A673 (cell line): ENCODE measurements at regions not wholly inside any gene's neighbourhood (a gene's known extent, or its start where the extent isn't known, plus 50 kb on each side); places are given as distances from the start of the nearest gene placed in this dataset.

Experiments
- BruUV-seq: library from RNA; stranded (reverse); fragments of 400-500 nt; replicated peaks from 2 replicates; lab custom pipeline; 2021; lab: Mats Ljungman, UMichigan
- CTCF ChIA-PET: fragments of 300-600 bp; sonication (Branson Sonifier 250); formaldehyde crosslinking; loops from one replicate; lab custom pipeline; 2022; ENCODE audit warnings: antibody characterized with exemption; lab: Charles Lee
- POLR2A ChIA-PET: fragments of 300-600 bp; sonication (Branson Sonifier 250); formaldehyde crosslinking; loops from one replicate; lab custom pipeline; 2022; ENCODE audit warnings: antibody characterized with exemption; ENCODE audit not compliant: low non-redundant PET; lab: Charles Lee
- DNase-seq: peaks from one replicate; pipeline ENCODE4 v3.0.0-alpha.2; 2015; ENCODE audit warnings: low spot score
- H3K27ac ChIP-seq: fragments of 200-600 bp; sonication (generic); 2 replicates; pipeline ENCODE4 v1.5.1; 2016; ENCODE audit warnings: mixed run types, low read depth, mild to moderate bottlenecking, mixed read lengths, antibody characterized with exemption, low read length; ENCODE audit not compliant: poor library complexity, severe bottlenecking
- H3K27me3 ChIP-seq: fragments of 200-600 bp; sonication (generic); replicated peaks from 2 replicates; pipeline ENCODE4 v1.6.1; 2017; ENCODE audit warnings: mixed run types, low read depth, mild to moderate bottlenecking, mixed read lengths, antibody characterized with exemption, low read length; ENCODE audit not compliant: insufficient read depth, poor library complexity
- H3K36me3 ChIP-seq: fragments of 200-600 bp; sonication (generic); 2 replicates; pipeline ENCODE4 v1.6.1; 2016; ENCODE audit warnings: mixed run types, mild to moderate bottlenecking, mixed read lengths, antibody characterized with exemption, low read length; ENCODE audit not compliant: insufficient read depth, poor library complexity, severe bottlenecking
- H3K4me1 ChIP-seq: fragments of 200-600 bp; sonication (generic); 2 replicates; pipeline ENCODE4 v1.6.1; 2017; ENCODE audit warnings: mixed run types, mild to moderate bottlenecking, mixed read lengths, antibody characterized with exemption, low read length; ENCODE audit not compliant: insufficient read depth, poor library complexity, severe bottlenecking
- H3K4me3 ChIP-seq: fragments of 200-600 bp; sonication (generic); 2 replicates; pipeline ENCODE4 v1.5.1; 2016; ENCODE audit warnings: low read depth, mixed run types, mild to moderate bottlenecking, mixed read lengths, low read length; ENCODE audit not compliant: poor library complexity, severe bottlenecking
- H3K9me3 ChIP-seq: fragments of 200-600 bp; sonication (generic); 2 replicates; pipeline ENCODE4 v1.6.1; 2016; ENCODE audit warnings: mixed run types, low read depth, mild to moderate bottlenecking, mixed read lengths, antibody characterized with exemption, low read length; ENCODE audit not compliant: poor library complexity, severe bottlenecking
- EZH2 ChIP-seq: fragments of 200-600 bp; sonication (generic); IDR thresholded peaks from 2 replicates; pipeline ENCODE4 v1.6.1; 2017; ENCODE audit warnings: borderline replicate concordance, low read depth, mild to moderate bottlenecking, mixed read lengths, antibody characterized with exemption, low read length; ENCODE audit not compliant: poor library complexity, severe bottlenecking
- intact Hi-C: fragments of 100-400 bp; cut with micrococcal nuclease; formaldehyde crosslinking; loops from one replicate; pipeline ENCODE4 v1.10.0; 2022; ENCODE audit not compliant: unreplicated experiment
- TF ChIP-seq, protein P1 (sequence below): fragments of 300-800, 200-600 bp; sonication (generic); conservative IDR thresholded peaks from 2 replicates; pipeline ENCODE4 v1.5.1; 2017; ENCODE audit warnings: low read depth, mild to moderate bottlenecking, antibody characterized with exemption, low read length, moderate library complexity, mixed read lengths

DNA sequence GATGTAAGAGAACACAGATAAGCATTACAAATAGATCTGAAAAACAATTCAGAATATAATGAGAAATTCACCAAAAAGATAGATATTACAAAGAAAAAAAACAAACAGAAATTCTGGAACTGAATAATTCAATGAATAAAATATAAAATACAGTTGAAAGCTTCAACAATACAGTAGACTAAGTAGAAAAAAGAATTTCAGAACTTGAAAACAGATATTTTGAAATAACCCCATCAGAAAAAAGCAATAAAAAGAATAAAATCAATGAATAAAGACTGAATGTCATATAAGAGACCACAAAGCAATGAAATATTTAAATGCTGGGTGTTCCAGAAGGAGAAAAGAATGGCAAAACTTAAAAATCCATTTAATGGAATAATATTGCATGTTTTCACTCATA lies 611.4 kb upstream of the GHITM start:
- no peak for DNase-seq
- CTCF ChIA-PET = no interaction called here
- Histone ChIP-seq H3K4me3 (no peak overlapping the region), H3K9me3 (peaks cover 28% of the 10 kb centered on the region), H3K27me3 (no peaks in the 10 kb centered on the region), H3K27ac (no peak overlapping the region), H3K4me1 (no peaks in the 10 kb centered on the region), H3K36me3 (no peaks in the 10 kb centered on the region)
- BruUV-seq = no TSS peak
- POLR2A ChIA-PET = no interaction called here
- TF ChIP-seq, protein P1, sequence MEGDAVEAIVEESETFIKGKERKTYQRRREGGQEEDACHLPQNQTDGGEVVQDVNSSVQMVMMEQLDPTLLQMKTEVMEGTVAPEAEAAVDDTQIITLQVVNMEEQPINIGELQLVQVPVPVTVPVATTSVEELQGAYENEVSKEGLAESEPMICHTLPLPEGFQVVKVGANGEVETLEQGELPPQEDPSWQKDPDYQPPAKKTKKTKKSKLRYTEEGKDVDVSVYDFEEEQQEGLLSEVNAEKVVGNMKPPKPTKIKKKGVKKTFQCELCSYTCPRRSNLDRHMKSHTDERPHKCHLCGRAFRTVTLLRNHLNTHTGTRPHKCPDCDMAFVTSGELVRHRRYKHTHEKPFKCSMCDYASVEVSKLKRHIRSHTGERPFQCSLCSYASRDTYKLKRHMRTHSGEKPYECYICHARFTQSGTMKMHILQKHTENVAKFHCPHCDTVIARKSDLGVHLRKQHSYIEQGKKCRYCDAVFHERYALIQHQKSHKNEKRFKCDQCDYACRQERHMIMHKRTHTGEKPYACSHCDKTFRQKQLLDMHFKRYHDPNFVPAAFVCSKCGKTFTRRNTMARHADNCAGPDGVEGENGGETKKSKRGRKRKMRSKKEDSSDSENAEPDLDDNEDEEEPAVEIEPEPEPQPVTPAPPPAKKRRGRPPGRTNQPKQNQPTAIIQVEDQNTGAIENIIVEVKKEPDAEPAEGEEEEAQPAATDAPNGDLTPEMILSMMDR = no peak
- TF ChIP-seq EZH2 = no peak
- intact Hi-C loops = no loop called here

DNA sequence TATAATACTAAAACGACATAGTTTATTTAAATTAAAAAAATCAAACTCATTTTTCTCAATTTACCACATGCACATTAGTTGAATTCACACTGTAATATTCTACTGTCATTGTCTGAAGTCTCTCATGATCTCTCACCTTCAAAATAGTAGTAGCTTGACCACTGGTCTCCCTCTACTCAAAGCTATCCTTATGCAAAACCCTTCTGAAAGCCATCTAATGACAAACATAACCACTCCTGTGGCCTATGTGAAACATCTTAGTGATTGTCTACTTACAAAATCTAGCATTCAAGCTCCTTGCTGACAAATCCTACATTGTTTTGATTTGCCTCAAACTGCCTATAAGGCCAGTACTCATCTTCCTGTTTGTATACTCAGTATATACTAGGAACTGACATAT lies 606.0 kb upstream of the GHITM start:
- intact Hi-C loops = no loop called here
- POLR2A ChIA-PET = no interaction called here

DNA sequence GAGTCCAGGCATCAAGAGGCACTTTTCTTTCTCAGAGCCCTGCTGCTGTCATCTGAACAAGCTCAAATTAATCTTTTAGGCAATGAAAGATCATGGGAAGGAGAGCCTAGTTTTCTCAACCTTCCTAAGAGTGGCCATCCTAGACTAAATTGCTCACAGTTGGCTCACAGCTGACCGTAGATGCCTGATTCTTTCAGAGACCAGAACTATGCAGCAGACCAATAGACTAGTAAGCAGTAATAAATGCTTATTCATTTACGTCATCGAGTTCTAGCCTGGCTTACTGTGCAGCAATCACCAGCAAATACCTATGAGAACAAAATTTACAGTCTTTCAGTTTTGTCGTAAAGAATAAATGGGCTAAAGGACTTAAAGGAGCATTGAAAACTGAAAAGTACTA lies 602.9 kb upstream of the GHITM start:
- POLR2A ChIA-PET = no interaction called here
- peaks cover 7% of the 10 kb centered on the region for H3K9me3 ChIP-seq
- no peaks in the 10 kb centered on the region for H3K27me3 ChIP-seq
- intact Hi-C loops = no loop called here
- no TSS peak for BruUV-seq
- CTCF ChIA-PET = no interaction called here
- TF ChIP-seq, protein P1 = no peak
- TF ChIP-seq EZH2 = no peak
- H3K36me3 ChIP-seq = no peaks in the 10 kb centered on the region
- H3K4me3 ChIP-seq = no peak overlapping the region
- H3K4me1 ChIP-seq = no peaks in the 10 kb centered on the region
- DNase-seq = no peak
- no peak overlapping the region for H3K27ac ChIP-seq

More for the DNA sequence above, 606.0 kb upstream of the GHITM start:
- Histone ChIP-seq H3K4me1 (no peaks in the 10 kb centered on the region), H3K4me3 (no peak overlapping the region), H3K9me3 (peaks cover 15% of the 10 kb centered on the region), H3K27ac (no peak overlapping the region), H3K27me3 (no peaks in the 10 kb centered on the region), H3K36me3 (no peaks in the 10 kb centered on the region)
- TF ChIP-seq EZH2 = no peak
- TF ChIP-seq, protein P1 = no peak
- no TSS peak for BruUV-seq
- DNase-seq = no peak
- CTCF ChIA-PET = no interaction called here
